ENCODE measurements at regions not wholly inside any gene's neighbourhood (a gene's known extent, or its start where the extent isn't known, plus 50 kb on each side); places are given as distances from the start of the nearest gene placed in this dataset.
A peak's percentile ranks its signal among the peaks of the same experiment; 100 is the strongest.
"Not testable (repeated sequence)": the region's sequence is repeated elsewhere in the genome, so short reads cannot be mapped to it uniquely, and the experiment has no call there.

DNA sequence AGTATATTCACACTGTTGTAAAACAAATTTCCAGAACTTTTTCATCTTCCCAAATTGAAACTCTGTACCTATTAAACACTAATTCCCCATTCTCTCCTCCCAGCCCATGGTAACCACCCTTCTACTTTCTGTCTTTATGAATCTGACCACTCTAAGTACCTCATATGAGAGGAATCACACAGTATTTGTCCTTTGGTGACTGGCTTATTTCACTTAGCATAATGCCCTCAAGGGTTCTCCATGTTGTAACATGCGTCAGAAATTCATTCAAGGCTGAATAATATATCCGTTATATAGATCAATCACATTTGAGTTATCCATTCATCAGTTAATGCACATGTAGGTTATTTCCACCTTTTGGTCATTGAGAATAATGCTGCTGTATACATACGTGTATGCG is 162.2 kb downstream of the GOSR1 start:
- not testable (repeated sequence) for DNase-seq (ENCODE audit: low read depth in 2 of 2)

DNA sequence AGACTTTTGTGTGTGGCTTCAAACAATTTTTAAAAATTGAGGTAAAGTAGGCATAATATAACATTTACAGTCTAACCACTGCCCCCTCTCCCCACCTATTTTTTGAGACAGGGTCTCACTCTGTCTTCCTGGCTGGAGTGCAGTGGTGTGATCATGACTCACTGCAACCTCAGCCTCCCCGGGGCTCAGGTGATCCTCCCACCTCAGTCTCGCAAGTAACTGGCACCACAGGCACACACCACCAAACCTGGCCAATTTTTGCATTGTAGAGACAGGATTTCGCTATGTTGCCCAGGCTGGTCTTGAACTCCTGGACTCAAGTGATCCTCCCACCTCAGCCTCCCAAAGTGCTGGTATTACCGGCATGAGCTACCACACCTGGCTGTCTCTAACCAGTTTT is 161.8 kb downstream of the GOSR1 start:
- not testable (repeated sequence) for DNase-seq (ENCODE audit: low read depth in 2 of 2)

DNA sequence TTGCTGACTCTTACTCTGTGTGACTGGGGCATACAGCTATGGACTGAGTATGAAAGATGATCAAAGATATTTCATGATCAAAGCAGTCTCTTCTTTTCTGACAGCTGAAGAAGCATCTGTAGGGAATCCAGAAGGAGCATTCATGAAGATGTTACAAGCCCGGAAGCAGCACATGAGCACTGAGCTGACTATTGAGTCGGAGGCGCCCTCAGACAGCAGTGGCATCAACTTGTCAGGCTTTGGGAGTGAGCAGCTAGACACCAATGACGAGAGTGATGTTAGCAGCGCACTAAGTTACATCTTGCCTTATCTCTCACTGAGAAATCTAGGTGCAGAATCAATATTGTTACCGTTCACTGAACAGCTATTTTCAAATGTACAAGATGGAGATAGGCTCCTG is 154.4 kb downstream of the GOSR1 start:
- not testable (repeated sequence) for DNase-seq (ENCODE audit: low read depth in 2 of 2)

DNA sequence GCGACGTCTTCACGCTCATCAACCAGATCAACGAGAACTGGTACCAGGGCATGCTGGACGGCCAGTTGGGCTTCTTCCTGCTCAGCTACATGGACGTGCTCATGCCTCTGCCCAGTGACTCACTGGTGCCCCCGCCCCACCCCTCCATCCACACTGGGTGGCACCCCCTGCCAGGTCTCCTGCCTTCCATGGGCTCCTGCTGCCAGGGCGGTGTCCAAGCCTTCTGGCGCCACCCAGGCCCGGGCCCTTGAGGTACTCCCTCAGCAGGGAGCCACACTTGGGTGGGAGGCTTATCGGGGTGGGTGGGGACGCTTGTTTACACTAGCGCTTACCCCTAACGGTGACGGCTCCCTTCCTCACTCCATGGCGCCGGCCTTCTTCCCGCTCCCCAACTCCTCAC is 148.2 kb downstream of the GOSR1 start:
- not testable (repeated sequence) for DNase-seq (ENCODE audit: low read depth in 2 of 2)

DNA sequence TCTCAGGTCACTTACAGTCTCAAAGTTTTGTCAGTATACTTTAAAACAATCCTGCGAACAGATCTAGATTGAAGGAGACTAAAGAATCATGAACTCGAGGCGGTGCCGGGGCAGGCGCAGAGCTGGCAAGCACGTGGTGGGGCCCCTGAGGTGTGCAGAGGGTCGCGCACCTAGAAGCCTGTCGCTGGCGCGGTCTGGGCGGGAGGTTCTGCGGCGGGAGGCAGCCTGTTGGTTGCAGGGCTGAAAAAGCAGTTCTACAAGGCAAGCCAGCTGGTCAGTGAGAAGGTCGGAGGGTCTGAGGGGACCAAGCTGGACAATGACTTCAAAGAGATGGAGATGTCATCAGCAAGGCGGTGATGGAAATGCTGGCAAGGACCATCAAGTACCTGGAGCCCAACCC is 147.0 kb downstream of the GOSR1 start:
- DNase-seq (ENCODE audit: low read depth in 2 of 2), result not testable (repeated sequence)

DNA sequence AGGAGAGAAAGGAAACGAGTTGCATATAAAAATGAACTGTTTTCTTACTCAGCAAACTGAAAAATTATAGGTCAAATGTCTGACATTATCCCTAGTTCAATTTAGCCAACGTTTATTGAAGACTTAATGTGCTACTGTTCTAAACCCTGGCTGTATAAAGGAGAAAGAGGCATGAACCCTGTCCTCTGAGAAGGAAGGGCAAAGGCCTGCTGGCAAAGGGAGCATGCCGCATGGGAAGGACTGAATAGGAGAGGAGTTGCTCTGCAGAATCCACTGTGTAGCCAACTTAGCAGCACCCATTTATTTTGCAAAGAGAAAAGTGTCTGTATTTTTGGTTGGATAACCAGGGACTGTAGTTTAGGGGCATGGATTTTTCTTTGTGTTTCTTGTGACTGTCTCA is 132.5 kb downstream of the GOSR1 start:
- not testable (repeated sequence) for DNase-seq (ENCODE audit: low read depth in 2 of 2)

DNA sequence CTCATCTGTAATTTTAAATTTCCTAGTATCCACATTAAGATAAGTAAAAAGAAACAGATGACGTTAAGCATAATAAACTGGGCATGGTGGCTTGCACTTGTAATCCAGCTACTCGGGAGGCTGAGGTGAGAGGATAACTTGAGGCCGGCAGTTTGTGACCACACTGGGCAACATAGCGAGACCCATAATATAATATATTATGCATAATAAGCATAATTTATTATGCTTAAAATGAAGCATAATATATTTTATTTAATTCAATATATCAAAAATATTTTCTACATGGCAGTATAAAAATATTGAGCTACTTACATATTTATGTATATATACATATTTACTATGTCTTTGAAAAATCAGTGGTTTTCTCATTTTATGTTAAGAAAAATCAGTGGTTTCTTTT is 128.3 kb downstream of the GOSR1 start:
- no peak for DNase-seq (ENCODE audit: low read depth in 2 of 2)

DNA sequence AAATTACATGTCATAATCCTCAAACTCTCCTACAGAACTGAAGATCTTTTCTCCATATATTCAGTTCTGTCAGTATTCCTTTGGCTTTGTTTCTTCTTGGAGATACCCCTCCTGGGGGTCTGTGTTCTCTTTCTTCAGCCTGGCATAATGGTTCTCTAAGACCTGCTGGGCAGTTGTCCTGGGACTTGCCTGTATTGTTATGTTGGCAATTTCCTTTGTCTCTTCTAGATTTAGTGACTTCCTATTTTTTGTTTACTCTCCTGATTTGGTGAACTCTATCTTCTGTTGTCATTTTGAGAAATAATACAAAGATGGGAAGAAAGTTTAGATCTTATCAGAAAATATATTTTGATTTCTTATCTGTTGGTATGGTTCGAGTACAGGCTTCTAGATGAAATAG is 127.8 kb downstream of the GOSR1 start:
- no peak for DNase-seq (ENCODE audit: low read depth in 2 of 2)

DNA sequence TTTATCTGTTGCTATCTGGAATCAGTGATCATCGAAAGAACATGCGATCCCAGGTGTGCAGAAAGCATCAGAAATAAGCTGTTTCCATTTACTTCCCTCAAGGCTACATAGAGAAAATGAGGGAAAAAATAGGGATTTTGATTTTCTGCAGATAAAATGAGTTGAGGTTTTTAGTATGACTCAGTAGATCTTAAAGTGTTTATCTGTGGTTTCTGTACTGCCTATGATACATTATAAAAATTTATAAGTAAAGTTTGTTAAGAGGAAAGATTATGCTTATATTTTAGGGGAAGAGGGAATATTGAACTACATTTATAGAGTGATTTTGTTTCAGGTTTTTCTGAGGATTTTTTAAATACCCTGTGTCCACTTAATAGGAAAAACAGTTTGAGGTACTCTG is 125.2 kb downstream of the GOSR1 start:
- not testable (repeated sequence) for DNase-seq (ENCODE audit: low read depth in 2 of 2)

DNA sequence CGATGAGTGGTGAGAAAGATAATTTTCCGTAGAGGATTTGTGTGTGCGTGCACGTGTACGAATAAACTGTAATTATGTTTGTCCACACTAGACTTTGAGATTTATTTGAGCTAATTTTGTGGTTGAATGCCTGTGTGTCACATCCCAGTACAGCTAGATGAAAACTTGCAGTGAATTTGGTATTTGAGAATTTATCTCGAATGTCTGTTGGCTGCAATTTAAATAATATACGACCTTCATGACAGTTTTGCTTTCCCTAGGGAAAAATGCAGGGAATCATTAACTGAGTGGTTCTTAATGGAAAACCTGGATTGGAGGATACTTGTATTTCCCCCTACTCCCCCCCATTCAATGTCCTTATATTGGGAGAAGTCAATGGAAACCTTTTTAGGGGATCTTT is 124.8 kb downstream of the GOSR1 start:
- DNase-seq (ENCODE audit: low read depth in 2 of 2), result not testable (repeated sequence)

DNA sequence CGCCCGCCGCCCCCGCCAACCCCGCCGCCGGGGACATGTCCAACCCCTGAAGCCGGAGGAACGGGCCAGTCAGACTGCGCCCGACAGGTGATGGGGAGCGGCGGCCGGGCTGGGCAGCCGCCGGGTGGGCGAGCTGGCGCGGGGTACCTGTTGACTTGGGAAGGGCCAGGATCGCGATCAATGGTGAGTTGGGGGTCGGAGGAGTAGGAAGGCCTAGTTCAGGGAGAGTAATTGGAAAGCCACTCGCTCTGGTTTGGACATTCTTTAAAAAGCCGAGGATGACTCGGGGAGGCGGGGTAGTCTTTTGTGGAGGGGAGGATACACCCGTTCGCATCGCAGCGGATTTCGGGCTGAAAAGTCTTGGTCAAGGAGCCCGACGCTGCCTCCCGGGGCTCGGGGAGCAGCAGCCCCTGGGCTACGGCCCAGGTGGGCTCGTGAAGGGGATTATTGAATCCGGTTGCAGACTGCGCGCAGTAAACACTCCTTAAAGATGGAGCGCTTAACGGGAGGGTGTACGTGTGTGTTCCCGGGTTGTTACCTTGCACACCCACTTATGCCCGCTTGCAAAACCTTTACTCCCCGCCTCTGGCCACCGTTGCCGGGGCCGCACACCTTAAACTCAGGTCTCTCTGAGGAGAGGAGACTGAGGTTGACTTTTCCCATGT is 123.8 kb downstream of the GOSR1 start:
- DNase-seq (ENCODE audit: low read depth in 2 of 2), result no peak

DNA sequence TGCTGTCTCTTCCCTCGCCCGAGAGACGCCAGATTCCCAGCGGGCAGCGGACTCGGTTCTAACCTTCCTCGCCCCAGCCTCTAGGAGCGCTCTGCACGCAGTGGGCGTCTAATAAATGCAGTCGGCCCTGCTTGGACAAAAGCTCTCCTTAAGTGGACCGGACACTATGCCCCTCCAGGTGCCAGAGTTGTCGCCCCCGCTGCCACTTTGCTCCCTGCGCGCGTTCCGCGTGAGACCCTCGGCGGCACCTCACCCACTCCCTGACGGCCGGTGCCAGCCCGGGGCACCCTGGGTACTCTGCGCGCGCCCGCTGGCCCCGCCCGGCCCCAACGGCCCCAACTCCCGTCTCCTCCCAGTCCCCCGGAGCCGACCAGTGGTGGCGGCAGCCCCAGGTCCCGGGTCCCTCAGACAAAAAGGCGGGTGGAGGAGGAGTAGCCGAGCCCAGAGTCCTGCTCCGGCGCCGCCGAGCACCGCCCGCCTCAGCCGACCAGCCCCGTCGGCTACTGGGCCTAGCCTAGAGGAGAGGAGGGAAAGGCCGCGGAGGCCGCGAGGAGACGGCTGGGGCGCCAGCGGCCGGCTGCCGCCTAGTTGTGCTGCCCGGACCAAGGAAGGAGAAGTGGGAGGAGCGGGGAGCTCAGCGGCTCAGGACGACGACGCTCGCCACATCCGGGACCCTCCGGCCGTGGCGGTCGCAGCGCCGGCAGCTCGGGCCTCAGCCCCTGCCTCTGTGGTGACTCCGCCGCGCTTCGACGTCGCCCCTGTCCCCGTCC is 123.0 kb downstream of the GOSR1 start:
- DNase-seq (ENCODE audit: low read depth in 2 of 2), result peak in 1 of 2 donors; percentile 24

DNA sequence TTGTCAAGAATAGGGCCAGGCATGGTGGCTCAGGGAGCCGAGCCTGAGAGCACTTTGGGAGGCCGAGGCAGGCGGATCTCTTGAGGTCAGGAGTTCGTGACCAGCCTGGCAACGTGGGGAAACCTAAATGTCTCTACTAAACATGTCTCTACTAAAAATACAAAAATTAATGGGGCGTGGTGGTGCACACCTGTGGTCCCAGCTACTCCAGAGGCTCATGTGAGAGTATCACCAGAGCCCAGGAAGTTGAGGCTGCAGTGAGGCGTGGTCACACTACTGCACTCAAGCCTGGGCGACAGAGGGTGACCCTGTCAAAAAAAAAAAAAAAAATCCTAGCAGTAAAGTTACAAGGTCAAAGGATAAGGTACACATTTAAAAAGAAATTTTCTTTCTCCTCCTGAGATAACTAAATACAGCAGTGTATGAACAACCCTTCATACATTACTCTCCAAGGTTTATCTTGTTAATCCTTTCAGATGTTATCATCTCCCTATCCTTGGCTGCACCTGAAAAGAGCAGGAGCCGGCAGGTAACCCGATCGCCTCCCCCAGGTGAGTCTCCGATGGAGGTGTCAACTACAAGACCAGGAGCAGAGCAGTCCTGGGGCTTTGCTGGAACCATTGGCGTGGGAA is 122.3 kb downstream of the GOSR1 start:
- DNase-seq (ENCODE audit: low read depth in 2 of 2), result no peak

DNA sequence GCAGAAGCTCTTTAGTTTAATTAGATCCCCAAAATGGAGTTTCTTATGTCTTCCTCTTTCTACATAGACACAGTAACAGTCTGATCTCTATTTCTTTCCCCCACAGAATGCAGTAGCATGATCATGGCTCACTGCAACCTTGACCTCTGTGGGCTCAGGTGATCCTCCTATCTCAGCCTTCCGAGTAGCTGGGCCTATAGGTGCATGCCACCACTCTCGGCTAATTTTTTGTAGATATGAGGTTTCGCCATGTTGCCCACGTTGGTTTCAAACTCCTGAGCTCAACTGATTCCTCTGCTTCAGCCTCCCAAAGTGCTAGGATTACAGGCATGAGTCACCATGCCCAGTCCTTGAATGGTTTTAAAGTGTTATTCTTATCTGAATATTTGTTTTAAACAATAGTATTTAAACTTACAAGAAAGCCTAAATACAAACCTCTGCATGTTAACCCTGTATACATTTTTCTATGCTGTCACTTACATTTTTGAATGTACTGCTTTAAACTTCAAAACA is 120.6 kb downstream of the GOSR1 start:
- DNase-seq (ENCODE audit: low read depth in 2 of 2), result no peak

DNA sequence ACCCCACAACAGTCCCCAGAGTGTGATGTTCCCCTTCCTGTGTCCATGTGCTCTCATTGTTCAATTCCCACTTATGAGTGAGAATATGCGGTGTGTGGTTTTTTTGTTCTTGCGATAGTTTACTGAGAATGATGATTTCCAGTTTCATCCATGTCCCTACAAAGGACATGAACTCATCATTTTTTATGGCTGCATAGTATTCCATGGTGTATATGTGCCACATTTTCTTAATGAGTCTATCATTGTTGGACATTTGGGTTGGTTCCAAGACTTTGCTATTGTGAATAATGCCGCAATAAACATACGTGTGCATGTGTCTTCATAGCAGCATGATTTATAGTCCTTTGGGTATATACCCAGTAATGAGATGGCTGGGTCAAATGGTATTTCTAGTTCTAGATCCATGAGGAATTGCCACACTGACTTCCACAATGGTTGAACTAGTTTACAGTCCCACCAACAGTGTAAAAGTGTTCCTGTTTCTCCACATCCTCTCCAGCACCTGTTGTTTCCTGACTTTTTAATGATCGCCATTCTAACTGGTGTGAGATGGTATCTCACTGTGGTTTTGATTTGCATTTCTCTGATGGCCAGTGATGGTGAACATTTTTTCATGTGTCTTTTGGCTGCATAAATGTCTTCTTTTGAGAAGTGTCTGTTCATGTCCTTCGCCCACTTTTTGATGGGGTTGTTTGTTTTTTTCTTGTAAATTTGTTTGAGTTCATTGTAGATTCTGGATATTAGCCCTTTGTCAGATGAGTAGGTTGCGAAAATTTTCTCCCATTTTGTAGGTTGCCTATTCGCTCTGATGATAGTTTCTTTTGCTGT is 120.0 kb downstream of the GOSR1 start:
- not testable (repeated sequence) for DNase-seq (ENCODE audit: low read depth in 2 of 2)

DNA sequence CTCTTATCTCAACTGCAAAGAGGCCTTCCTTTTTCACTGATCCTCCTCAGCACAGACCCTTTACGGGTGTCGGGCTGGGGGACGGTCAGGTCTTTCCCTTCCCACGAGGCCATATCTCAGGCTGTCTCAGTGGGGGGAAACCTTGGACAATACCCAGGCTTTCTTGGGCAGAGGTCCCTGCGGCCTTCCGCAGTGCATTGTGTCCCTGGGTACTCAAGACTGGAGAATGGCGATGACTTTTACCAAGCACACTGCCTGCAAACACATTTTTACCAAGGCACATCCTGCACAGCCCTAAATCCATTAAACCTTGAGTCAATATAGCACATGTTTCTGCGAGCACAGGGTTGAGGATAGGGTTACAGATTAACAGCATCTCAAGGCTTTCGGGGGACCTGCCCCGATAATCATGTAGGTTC is 117.8 kb downstream of the GOSR1 start:
- not testable (repeated sequence) for DNase-seq (ENCODE audit: low read depth in 2 of 2)

DNA sequence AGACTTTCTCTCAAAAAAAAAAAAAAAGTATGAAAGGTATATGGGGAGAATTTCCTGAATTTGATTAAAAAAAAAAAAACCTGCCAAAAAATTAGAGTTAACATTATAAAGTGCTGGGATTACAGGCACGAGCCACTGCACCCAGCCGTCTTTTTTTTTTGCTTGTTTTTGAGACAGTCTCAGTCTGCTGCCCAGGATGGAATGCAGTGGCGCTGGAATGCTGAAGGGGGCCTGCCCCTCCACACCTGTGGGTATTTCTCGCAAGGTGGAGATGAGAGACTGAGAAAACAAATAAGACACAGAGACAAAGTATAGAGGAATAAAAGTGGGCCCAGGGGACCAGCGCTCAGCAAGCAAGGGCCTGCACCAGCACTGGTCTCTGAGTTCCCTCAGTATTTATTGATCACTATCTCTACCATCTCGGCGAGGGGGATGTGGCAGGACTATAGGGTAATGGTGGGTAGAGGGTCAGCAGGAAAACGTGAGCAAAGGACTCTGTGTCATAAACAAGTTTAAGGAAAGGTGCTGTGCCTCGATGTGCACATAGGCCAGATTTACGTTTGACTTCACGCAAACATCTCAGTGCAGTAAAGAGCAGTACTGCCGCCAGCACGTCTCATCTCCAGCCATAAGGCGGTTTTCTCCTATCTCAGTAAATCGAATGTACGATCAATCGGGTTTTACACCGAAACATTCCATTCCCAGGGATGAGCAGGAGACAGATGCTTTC is 117.2 kb downstream of the GOSR1 start:
- DNase-seq (ENCODE audit: low read depth in 2 of 2), result no peak

DNA sequence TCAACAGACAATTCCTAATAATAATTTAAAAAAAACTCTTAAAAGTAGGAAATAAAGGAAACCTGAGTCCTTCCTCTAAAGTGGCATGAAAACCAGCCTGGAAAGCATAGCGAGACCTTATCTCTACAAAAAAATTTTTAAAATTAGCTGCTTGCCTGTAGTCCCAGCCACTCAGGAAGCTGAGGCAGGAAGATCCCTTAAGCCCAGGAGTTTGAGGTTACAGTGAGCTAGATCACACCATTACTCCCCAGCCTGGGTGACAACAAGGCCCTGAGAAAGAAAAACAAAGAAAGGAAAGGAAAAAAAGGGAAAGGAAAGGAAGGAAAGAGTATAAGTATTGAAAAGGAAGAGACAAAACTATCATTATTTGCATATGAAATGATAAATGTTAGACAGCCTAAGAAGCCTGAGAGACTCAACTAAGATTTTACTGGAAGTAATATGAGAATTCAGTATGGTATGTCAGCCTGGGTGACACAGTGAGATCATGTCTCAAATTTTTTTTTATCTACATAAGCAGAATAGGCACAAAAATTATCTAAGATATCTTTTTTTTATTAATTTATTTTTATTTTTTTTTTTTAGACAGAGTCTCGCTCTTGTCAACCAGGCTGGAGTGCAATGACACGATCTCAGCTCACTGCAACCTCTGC is 113.0 kb downstream of the GOSR1 start:
- no peak for DNase-seq (ENCODE audit: low read depth in 2 of 2)

DNA sequence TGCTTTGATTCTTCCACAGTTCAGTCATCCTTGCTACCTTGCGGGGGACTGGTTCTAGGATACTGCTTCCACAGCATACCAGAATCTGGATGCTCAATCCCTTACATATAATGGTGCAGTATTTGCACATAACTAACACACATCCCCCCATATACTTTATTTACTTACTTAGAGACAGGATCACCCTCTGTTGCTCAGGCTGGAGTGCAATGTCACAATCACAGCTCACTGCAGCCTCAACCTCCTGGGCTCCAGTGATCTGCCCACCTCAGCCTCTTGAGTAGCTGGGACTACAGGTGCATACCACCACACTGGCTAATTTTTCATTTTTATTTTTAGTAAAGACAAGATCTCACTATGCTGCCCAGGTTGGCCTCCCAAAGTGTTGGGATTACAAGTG is 112.2 kb downstream of the GOSR1 start:
- no peak for DNase-seq (ENCODE audit: low read depth in 2 of 2)

DNA sequence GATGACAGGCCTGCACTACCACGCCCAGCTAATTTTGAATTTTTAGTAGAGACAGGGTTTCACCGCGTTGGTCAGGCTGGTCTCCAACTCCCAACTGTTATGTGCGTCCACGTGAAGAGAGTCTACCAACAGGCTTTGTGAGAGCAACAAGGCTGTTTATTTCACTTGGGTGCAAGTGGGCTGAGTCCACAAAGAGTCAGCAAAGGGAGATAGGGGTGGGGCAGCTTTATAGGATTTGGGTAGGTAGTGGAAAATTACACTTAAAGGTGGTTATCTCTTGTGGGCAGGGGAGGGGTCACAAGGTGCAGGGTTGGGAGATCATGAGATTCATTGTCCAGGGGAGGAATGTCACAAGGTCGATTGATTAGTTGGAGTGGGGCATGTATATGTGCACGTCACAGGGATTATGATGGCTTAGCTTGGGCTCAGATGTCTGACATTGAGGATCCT is 111.6 kb downstream of the GOSR1 start:
- DNase-seq (ENCODE audit: low read depth in 2 of 2), result no peak

All from activated CD8-positive, alpha-beta memory T cell treated with anti-CD3 and anti-CD28 coated beads for 4 hours (primary cell).